GM19467 (cell line): ENCODE measurements at regions not wholly inside any gene's neighbourhood (a gene's known extent, or its start where the extent isn't known, plus 50 kb on each side); places are given as distances from the start of the nearest gene placed in this dataset.
"Not testable (repeated sequence)": the region's sequence is repeated elsewhere in the genome, so short reads cannot be mapped to it uniquely, and the experiment has no call there.

Experiments
- ATAC-seq: cut with Tn5 transposase; IDR thresholded peaks from one replicate; pipeline ENCODE4 v1.9.1; 2021; ENCODE audit warnings: mild to moderate bottlenecking, moderate library complexity; ENCODE audit not compliant: unreplicated experiment

DNA sequence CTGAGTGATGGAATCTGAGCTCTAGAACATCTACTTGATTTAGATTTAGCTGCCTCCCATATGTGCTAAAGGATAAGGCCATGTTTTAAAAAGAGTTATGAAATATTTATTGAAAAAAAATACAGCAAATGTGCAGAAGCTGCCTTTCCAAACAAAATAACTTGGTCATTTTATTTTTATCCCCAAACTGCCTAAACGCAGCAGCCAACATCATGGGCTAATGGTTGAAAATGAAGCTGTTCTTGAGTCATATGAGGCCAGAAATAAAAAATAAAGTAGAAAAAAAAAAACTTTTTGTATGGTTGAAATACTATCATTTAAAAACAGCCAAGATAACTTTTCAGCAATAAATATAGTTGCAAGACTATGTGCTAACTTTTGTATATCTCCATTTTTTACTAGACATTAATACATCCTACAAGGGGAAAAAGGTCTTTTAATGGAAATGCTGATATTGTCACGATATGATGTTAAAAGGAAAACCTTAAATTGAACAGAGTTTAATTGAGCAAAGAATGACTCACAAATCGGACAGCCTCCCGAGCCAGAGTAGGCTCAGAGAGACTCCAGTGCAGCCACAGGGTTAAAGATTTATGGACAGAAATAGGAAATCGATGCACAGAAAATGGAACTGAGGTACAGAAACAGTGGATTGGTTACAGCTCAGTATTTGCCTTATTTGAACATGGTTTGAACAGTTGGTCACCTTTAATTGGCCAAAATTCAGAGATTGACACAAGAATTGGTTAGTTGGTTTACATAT is 305.8 kb downstream of the MDFIC start:
- ATAC-seq = no peak

DNA sequence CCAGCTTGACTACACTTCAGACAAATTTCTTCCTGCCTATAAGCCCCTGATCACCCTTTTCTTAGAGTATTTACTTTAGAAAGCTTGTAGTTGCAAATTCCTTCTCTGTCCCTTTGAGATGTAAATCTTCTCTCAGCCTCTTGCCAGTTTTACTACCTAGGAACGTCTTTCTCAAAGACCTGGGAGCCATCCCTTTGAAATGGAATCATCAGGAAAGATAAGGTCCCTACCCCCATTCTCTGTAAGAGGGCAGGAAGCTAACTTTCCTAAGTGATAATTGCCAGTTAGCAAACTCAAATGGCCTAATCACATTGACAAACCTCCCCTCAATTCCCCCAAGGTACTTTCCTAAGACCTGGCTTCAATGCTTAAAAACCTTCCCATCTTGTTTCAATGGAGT is 304.5 kb downstream of the MDFIC start:
- ATAC-seq = no peak

DNA sequence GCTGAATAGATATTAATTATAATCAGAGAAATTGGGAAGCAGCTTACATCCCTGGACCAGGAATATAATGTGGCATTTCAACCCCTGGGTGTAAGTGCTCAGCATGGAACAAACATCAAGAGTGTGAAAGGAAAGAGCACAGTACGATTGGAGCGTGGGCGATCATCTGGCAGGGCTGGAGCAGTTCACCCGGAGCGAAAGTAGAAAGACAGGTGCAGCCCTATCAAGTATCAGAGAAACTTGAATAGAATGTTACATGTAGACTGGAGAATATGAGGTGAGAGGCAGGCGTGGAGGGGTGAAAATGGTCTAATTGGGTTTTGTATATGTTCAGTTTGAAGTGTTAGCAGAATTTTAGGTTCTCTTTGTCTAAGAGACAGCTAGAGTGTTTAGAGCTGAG is 303.0 kb downstream of the MDFIC start:
- ATAC-seq = no peak

DNA sequence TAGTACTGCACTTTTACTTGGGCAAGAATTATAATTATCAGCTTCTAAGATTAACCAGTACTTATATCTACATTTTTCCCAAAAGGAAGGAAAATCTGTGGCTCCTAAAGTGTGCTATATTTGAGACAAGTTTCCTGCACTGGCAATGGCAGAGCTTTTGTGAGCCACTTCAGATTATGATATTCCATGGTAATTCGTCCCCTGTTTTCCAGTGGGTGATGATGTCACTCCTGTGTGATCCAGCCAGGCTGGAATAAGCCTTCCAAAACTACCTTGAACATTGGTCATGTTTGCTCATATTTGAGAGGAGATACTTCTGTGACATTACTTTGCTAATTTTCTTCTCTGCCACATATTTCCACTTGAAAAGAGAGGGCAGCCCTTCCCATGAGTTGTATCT is 302.1 kb downstream of the MDFIC start:
- no peak for ATAC-seq

DNA sequence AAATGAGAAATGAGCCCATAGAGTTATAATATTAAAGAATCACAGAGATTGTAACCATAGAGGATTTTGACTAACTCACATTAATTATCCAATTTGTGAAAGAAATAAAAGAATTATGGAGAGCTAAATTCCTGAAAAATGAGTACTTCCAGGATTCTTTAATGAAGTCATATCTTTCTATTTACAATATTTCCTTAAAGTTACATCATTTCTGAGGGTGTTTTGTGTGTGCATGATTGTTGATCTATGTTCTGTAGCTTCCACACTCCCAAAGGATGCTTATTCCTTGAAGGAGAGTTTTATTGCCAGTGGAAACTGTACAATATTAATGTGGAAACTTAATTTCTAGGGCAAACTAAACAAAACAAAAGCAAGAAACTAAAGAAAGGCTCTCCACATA is 299.6 kb downstream of the MDFIC start:
- ATAC-seq = no peak

DNA sequence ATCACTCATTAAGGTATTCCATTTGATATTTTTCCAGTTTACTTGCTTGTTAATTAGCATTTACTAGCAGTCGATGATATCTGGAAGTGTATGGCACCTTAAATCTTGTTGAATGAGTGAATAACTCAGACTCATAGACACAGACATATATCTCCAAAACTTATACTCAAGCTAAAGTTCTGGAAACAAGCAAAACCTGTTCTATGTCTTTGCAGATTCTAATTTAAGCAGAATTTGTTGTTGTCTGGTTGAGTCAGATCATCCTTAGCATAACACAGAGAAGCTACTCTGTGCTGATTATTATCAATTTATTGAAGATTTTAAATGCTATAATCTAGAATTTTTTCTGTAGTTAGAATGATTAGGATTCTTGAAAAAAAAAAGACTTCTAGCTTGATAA is 296.2 kb downstream of the MDFIC start:
- no peak for ATAC-seq

DNA sequence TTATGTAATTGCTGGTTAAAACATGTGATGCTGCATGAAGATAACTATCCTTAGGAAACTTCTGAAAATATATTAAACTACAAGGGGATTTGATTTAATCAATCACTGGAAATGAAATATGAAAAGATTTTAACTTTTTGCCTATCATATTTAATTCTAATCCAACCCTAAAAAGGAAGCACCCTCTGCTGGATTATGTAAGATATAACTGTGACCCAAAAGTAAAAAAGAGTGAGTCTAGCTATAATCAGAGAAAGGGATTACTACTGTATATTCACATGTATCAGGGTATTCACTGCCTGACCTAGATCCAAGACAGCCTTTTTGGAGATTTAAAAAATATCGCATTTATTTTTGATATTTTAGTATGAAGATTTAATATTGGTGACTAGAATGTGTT is 295.5 kb downstream of the MDFIC start:
- no peak for ATAC-seq

DNA sequence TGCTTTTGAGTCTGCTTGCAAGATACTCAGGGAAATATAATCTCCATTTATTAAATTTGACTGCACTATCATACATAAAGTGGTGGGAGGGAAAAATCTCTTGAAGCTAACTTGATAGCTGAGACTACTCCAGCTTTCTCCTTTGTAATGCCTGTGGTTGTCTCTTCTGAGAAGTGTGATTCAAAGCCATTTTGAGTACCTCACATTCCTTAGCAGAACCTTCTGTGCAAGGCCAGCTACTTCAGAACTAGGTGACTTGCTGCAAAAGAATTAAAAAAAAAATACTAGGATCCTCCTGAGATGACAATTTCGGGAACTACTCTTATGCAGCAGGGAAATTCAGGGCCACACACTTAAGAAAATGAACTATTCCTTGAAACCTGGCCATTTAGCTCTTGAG is 294.8 kb downstream of the MDFIC start:
- ATAC-seq = no peak

DNA sequence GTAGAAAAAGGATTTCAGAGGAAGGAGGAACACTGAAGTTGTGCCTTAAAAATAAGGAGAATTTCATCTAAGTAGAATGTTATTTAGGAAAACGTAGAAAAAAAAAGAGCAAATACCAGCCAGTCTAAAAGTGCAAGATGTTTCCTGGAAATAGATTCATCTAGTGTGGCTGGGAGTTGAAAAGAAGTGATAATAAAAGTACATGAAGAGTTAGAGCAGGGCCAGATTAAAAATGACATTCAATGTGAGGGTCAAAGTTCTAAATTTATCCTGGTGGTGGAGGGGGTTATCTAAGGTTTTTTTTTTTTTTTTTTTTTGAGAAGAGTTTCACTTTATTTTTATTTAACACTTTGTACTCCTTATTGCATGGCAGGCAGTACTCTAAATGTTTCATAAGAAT is 289.3 kb downstream of the MDFIC start:
- no peak for ATAC-seq

DNA sequence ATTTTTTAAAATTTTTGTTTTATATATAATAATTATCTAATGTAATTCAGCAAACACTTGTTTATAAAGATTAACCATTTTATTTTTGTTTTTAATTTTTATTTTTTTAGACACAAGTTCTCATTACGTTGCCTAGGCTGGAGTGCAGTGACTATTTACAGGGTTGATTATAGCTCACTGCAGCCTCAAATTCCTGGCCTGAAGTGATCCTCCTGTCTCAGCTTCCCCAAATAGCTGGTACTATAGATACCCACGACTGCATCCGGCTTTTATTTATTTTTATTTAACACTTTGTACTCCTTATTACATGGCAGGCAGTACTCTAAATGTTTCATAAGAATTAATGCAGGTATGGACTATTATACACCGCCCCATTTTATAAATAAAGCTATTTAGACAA is 288.7 kb downstream of the MDFIC start:
- ATAC-seq = no peak

DNA sequence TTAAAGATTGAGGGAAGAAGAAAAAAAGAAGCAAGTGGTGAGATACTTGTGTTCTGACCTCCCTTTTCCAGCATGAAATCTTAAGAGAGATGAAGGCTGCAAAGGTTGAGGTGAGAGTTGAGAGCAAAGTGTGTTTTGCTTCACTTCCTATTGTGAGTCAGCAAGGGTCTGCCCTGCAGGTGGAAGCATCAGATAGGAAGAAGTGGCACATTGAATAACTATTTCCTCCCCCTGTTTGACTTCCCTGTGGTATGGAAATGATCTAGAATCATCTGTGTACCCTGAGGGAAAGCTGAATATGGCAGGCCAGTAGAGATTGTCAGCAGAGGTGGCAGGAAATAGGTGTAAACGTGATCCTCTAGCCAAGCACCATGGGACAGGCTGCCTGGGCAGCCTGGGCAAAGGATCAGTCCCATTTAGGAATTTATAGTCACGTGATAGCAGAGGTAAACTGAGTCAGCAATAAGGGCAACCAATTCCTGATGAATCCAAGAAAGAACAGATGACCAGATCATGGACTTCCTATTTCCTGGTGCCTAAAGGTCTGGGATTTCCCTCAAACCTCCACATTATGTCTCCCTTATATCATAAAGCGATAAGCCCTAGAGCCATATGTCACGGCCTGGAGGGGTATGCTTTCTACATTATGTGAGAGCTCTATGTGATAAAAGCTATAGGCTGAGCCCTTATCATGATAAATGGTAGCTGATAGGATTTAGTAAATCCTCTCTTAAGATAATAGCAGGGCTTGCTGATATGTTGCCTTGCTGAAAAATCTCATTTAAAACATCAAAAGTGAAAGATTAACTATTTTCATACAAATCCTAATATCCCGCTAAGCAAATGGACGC is 287.0 kb downstream of the MDFIC start:
- no peak for ATAC-seq

DNA sequence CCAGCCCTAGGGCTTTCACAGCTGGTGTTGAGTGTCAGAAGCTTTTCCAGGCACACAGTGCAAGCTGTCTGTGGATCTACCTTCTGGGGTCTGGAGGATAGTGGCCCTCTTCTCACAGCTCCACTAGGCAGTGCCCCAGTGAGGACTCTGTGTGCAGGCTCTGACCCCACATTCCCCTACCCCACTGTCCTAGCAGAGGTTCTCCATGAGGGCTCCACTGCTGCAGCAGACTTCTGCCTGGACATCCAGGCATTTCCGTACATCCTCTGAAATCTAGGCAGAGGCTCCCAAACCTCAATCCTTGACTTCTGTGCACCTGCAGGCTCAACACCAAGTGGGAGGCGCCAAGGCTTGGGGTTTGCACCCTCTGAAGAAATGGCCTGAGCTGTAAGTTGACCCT is 284.5 kb downstream of the MDFIC start:
- not testable (repeated sequence) for ATAC-seq

DNA sequence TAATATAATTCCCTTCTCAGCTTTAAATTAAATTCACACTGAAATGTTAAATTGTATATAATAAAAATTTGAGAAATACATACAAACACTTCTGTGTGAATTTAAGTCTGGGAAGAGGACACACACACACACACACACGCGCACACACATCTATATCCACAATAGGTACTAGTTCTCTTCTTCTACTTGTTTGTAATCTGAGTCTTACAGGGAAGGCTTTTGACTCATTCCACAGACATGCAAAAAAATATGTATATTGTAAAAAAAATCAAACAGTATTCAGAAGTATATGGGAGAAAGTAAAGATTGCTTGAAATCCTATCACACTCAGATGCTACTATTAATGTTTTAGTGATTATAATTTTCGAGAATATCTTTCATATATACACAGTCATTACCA is 276.2 kb downstream of the MDFIC start:
- no peak for ATAC-seq

DNA sequence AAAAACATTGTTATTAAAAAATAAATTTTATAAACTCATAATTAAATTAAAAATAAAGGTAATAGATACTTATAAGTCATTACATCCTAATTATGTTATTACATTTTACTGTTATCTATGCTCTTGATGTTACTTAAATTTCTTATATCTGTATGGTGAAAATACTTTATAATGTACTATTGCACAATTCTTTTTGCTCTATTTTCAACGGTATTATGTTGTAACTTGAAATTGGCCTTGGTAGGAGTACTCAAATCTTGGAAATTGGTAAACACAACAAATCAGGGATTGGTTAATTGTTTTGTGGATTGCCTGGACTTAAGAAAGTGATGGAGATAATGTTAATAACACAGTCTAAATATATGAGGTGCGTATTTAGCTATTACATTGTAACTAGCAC is 273.3 kb downstream of the MDFIC start:
- ATAC-seq = no peak

DNA sequence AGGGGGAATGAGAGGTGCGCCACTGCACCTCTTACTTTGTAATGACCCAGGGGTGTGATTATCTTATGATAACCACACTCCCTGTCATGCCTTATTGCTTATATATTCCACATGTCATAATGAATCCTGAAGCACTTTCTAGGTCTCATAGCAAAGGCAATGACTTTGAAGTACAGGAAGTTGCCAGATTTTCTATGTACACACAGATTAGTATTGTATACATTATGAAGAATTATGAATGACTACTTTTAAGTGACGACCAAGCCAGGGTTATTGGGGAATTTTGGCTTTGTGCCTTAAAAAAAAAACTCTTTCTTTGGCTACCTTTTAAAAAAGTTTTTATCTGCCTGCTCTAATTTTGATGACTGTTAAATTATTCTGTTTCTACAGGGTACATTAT is 269.6 kb downstream of the MDFIC start:
- ATAC-seq = no peak

DNA sequence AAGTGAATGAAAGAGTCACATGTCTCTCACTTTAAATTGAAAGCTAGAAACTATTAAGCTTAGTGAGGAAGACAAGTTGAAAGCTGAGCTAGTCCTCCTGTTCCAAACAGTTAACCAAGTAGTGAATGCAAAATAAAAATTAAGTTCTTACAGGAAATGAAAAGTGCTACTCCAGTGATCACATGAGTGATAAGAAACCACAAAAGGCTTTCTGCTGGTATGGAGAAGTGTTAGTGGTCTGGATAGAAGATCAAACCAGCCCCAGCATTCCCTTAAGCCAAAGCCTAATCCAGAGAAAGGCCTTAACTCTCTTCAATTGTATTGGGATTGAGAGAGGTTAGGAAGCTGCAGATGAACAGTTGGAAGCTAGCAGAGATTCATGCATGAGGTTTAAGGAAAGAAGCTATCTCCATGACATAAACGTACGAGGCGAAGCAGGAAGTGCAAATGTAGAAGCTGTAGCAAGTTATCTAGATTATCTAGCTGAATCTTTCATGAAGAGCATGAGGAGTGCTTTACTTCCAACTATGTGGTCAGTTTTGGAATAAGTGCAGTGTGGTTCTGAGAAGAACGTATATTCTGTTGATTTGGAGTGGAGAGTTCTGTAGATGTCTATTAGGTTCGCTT is 261.6 kb downstream of the MDFIC start:
- ATAC-seq = no peak

DNA sequence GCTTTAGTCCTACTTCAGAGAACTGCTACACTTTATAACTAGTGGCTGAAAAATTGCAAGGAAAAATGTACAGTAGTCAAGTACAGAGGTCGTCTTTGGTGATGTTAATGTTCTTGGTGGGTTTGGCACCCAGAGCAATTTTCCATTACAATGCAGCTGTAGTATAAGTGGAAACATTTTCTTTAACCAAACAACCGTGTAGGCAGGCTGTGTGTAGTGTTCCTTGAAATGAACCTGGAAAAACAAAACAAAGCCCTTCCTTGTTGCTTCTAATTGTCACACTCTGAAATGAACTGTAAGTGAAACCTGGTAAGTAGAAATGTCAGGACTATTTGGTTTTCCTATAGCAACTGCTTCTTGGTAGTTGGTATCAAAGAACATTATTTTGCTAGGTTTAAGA is 256.9 kb downstream of the MDFIC start:
- no peak for ATAC-seq

DNA sequence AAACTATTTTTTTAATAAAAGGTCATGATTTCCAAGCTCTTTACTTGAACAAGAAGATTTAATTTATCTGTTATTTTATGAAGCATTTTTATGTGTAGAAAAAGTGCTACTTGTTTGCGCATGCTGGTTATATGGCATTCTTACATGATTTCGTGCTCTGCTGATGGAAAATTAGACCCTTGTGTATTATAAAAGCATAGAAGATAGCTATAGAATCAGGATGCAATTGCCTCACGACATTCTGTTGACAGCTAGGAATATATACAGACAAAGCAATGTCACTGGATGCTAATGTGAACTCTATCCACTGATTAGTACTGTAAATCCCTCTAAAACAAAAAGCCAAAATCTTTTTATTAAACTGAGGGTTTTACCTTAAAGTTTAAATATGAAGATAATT is 255.9 kb downstream of the MDFIC start:
- ATAC-seq = no peak

DNA sequence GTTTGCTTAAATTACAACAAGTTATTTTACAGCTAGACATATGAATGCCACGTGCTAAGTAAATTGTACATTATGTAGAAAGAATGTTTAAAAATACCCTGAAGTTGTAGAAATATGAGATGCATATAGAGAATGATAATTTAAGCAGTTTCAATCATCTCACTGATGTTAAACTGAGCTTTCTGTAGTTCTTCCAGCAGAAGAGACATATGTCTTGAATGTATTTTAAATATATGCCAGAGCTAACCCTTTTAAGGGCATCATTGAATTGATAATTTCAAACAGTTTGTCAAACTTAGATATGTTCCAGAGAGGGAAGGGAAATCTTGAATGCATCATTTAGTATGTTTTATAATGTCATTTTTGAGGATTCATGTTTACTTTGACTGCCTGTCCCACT is 255.2 kb downstream of the MDFIC start:
- ATAC-seq = no peak

DNA sequence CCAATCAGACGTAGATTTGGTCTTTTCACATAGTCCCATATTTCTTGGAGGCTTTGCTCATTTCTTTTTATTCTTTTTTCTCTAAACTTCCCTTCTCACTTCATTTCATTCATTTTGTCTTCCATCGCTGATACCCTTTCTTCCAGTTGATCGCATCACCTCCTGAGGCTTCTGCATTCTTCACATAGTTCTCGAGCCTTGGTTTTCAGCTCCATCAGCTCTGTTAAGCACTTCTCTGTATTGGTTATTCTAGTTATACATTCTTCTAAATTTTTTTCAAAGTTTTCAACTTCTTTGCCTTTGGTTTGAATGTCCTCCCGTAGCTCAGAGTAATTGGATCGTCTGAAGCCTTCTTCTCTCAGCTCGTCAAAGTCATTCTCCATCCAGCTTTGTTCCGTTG is 250.5 kb downstream of the MDFIC start:
- ATAC-seq = not testable (repeated sequence)

DNA sequence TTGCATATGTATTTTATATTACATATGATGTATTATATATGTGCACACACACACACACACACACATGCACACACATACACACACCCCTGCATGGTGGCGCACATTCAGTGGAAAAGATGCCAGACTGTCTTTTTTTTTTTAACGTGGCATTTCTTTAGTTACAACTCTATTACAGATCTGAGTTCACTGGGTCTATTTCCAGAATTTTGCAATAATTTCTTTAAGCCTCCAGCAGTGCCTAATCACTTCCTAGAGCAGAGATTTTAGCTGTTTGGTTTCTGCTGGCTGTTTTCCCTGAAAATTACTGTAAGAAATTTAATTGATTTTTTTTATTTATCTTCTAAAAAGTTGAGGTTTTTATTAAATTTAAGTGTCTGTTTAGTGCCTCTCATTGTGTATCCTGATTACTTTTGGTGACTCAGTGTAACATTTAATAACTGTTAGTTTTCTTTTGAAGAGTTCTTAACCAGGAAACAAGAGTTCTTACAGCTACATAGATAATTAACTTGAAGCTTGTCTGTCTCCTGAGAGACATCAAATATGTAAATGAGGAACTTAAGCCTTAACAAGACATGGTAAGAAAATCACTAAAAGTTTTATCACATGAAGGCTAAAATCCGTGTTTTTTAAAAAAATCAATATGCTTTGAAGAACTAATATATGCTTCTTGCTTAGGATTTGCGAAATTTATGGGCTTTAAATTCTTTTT is 232.0 kb downstream of the MDFIC start:
- no peak for ATAC-seq
